Breast epithelium (tissue), 4 donors: ENCODE measurements at regions not wholly inside any gene's neighbourhood (a gene's known extent, or its start where the extent isn't known, plus 50 kb on each side); places are given as distances from the start of the nearest gene placed in this dataset.

Source experiments
- DNase-seq, 2 donors: peaks; one replicate each; pipeline ENCODE4 v3.0.0-alpha.2; 2019; ENCODE audit warnings: low spot score in 2 of 2
- H3K27ac ChIP-seq, 2 donors: fragments of 200-600 bp; sonication (generic) in 1 of 2; one replicate each; pipeline ENCODE4 v1.5.1; 2016 to 2019; ENCODE audit warnings: mild to moderate bottlenecking in 1 of 2
- H3K27me3 ChIP-seq, 2 donors: fragments of 200-600 bp; sonication (generic) in 1 of 2; one replicate each; pipeline versions ENCODE4 v1.5.1 to v1.6.0; 2017 to 2019; ENCODE audit warnings: control low read depth in 1 of 2, mild to moderate bottlenecking in 1 of 2
- H3K36me3 ChIP-seq: fragments of 200-600 bp; one replicate; pipeline ENCODE4 v1.5.1; 2019
- H3K4me1 ChIP-seq, 2 donors: fragments of 200-600 bp; sonication (generic); one replicate each; pipeline ENCODE4 v1.5.1; 2016 to 2019; ENCODE audit warnings: control low read depth in 1 of 2
- H3K4me3 ChIP-seq, 3 donors: fragments of 200-600 bp; sonication (generic); 1 replicate in 2 of 3; 2 replicates in 1 of 3; pipeline ENCODE4 v1.5.1; 2016 to 2019; ENCODE audit warnings: mild to moderate bottlenecking in 3 of 3, moderate library complexity in 2 of 3
- H3K9me3 ChIP-seq, 2 donors: fragments of 200-600 bp; sonication (generic) in 1 of 2; one replicate each; pipeline ENCODE4 v1.5.1; 2016 to 2019; ENCODE audit warnings: control low read depth in 1 of 2
- CTCF ChIP-seq, 3 donors: fragments of 450-650 bp; IDR thresholded peaks; one replicate each; pipeline ENCODE4 v1.5.1; 2016 to 2017; ENCODE audit warnings: antibody characterized with exemption in 3 of 3, mild to moderate bottlenecking in 3 of 3, moderate library complexity in 3 of 3
- POLR2A ChIP-seq: fragments of 450-650 bp; IDR thresholded peaks from one replicate; pipeline ENCODE4 v1.6.1; 2016; ENCODE audit warnings: antibody characterized with exemption, mild to moderate bottlenecking, moderate library complexity
- POLR2AphosphoS5 ChIP-seq, 3 donors: sonication (generic); formaldehyde crosslinking; IDR thresholded peaks; one replicate each; pipeline ENCODE4 v1.6.1; 2017; ENCODE audit warnings: antibody characterized with exemption in 3 of 3
- intact Hi-C: fragments of 100-400 bp; cut with DNase I; formaldehyde crosslinking; loops from one replicate; pipeline ENCODE4 v1.15.1; 2023; ENCODE audit warnings: low total_unique reads

- Histone ChIP-seq H3K27me3 (no peaks in the 10 kb centered on the region), H3K4me1 (no peaks in the 10 kb centered on the region), H3K36me3 (no peaks in the 10 kb centered on the region), H3K9me3 (no peaks in the 10 kb centered on the region), H3K4me3 (no peak overlapping the region), H3K27ac (no peak overlapping the region)
- intact Hi-C loops: no loop called here
- TF ChIP-seq POLR2A: no peak
- TF ChIP-seq POLR2AphosphoS5 (IDR thresholded peaks at IDR 0.05): no peak
- no peak for TF ChIP-seq CTCF (IDR thresholded peaks at IDR 0.05)
- DNase-seq: no peak
Measured at GRCh38 chr14:100472491-100472890, 114.7 kb downstream of the BEGAIN start.

GRCh38 chr14:100473249-100473648 lies 114.0 kb downstream of the BEGAIN start:
- H3K36me3 ChIP-seq: no peaks in the 10 kb centered on the region
- H3K27ac ChIP-seq: no peak overlapping the region
- H3K27me3 ChIP-seq: no peaks in the 10 kb centered on the region
- no peaks in the 10 kb centered on the region for H3K9me3 ChIP-seq
- no peak overlapping the region for H3K4me3 ChIP-seq
- intact Hi-C loops: no loop called here
- no peaks in the 10 kb centered on the region for H3K4me1 ChIP-seq
- DNase-seq: no peak
- TF ChIP-seq CTCF (IDR thresholded peaks at IDR 0.05) (no peak), POLR2A (no peak), POLR2AphosphoS5 (IDR thresholded peaks at IDR 0.05) (no peak)

- Histone ChIP-seq H3K27me3 (no peaks in the 10 kb centered on the region), H3K9me3 (no peaks in the 10 kb centered on the region), H3K27ac (no peak overlapping the region), H3K4me3 (no peak overlapping the region), H3K4me1 (no peaks in the 10 kb centered on the region), H3K36me3 (no peaks in the 10 kb centered on the region)
- TF ChIP-seq CTCF (IDR thresholded peaks at IDR 0.05): no peak
- no peak for TF ChIP-seq POLR2AphosphoS5 (IDR thresholded peaks at IDR 0.05)
- TF ChIP-seq POLR2A: no peak
- intact Hi-C loops: no loop called here
- DNase-seq: no peak
Measured at GRCh38 chr14:100474196-100474595, 113.0 kb downstream of the BEGAIN start.

GRCh38 chr14:100475268-100475667 lies 111.9 kb downstream of the BEGAIN start:
- H3K36me3 ChIP-seq: no peaks in the 10 kb centered on the region
- no peak overlapping the region for H3K4me3 ChIP-seq
- no peaks in the 10 kb centered on the region for H3K27me3 ChIP-seq
- intact Hi-C loops: no loop called here
- no peaks in the 10 kb centered on the region for H3K9me3 ChIP-seq
- H3K27ac ChIP-seq: no peak overlapping the region
- no peak for TF ChIP-seq POLR2A
- TF ChIP-seq CTCF (IDR thresholded peaks at IDR 0.05): no peak
- no peak for TF ChIP-seq POLR2AphosphoS5 (IDR thresholded peaks at IDR 0.05)
- no peaks in the 10 kb centered on the region for H3K4me1 ChIP-seq
- no peak for DNase-seq

GRCh38 chr14:100476012-100476822 lies 111.0 kb downstream of the BEGAIN start:
- TF ChIP-seq POLR2AphosphoS5 (IDR thresholded peaks at IDR 0.05) (no peak), CTCF (IDR thresholded peaks at IDR 0.05) (no peak), POLR2A (no peak)
- Histone ChIP-seq H3K4me3 (no peak overlapping the region), H3K27ac (no peak overlapping the region), H3K4me1 (no peaks in the 10 kb centered on the region), H3K9me3 (no peaks in the 10 kb centered on the region), H3K27me3 (no peaks in the 10 kb centered on the region), H3K36me3 (no peaks in the 10 kb centered on the region)
- intact Hi-C loops: no loop called here
- no peak for DNase-seq
